Glutamatergic neuron (in vitro differentiated cells): ENCODE measurements at regions not wholly inside any gene's neighbourhood (a gene's known extent, or its start where the extent isn't known, plus 50 kb on each side); places are given as distances from the start of the nearest gene placed in this dataset.

Experiments used
- DNase-seq: peaks from one replicate; pipeline ENCODE4 v3.0.0; 2022
- H3K27ac Mint-ChIP-seq: one replicate; pipeline ENCODE4 v1.8.0; 2020; ENCODE audit warnings: mild to moderate bottlenecking, mixed read lengths, inconsistent platforms; ENCODE audit not compliant: unreplicated experiment
- H3K27me3 Mint-ChIP-seq: one replicate; pipeline ENCODE4 v1.8.0; 2020; ENCODE audit warnings: mild to moderate bottlenecking, moderate library complexity, mixed read lengths, inconsistent platforms; ENCODE audit not compliant: unreplicated experiment
- H3K36me3 Mint-ChIP-seq: one replicate; pipeline ENCODE4 v1.8.0; 2020; ENCODE audit warnings: mild to moderate bottlenecking, mixed read lengths, inconsistent platforms; ENCODE audit not compliant: unreplicated experiment
- H3K4me1 Mint-ChIP-seq: one replicate; pipeline ENCODE4 v1.8.0; 2020; ENCODE audit warnings: mild to moderate bottlenecking, low read depth, mixed read lengths, inconsistent platforms; ENCODE audit not compliant: unreplicated experiment
- H3K4me3 Mint-ChIP-seq: one replicate; pipeline ENCODE4 v1.8.0; 2020; ENCODE audit warnings: mild to moderate bottlenecking, mixed read lengths, inconsistent platforms; ENCODE audit not compliant: unreplicated experiment
- H3K9me3 Mint-ChIP-seq: one replicate; pipeline ENCODE4 v1.8.0; 2020; ENCODE audit warnings: mild to moderate bottlenecking, moderate library complexity, mixed read lengths, inconsistent platforms; ENCODE audit not compliant: unreplicated experiment
- CTCF ChIP-seq: fragments of 200-600 bp; sonication (generic); IDR thresholded peaks from one replicate; pipeline ENCODE4 v1.5.0; 2021; ENCODE audit not compliant: partially characterized antibody, unreplicated experiment

GRCh38 chr13:53512635-53513034, 484.0 kb downstream of the OLFM4 start:
- H3K27ac Mint-ChIP-seq = no peak overlapping the region
- no peak for TF ChIP-seq CTCF
- no peak for DNase-seq
- H3K4me3 Mint-ChIP-seq = no peak overlapping the region
- no peaks in the 10 kb centered on the region for H3K36me3 Mint-ChIP-seq
- peaks cover 11% of the 10 kb centered on the region for H3K4me1 Mint-ChIP-seq
- H3K9me3 Mint-ChIP-seq = peaks cover 3% of the 10 kb centered on the region
- no peaks in the 10 kb centered on the region for H3K27me3 Mint-ChIP-seq

GRCh38 chr13:53513226-53513625, 484.6 kb downstream of the OLFM4 start:
- no peaks in the 10 kb centered on the region for H3K36me3 Mint-ChIP-seq
- DNase-seq = no peak
- H3K27ac Mint-ChIP-seq = no peak overlapping the region
- H3K4me1 Mint-ChIP-seq = peaks cover 6% of the 10 kb centered on the region
- no peaks in the 10 kb centered on the region for H3K27me3 Mint-ChIP-seq
- peaks cover 3% of the 10 kb centered on the region for H3K9me3 Mint-ChIP-seq
- TF ChIP-seq CTCF = no peak
- H3K4me3 Mint-ChIP-seq = no peak overlapping the region

GRCh38 chr13:53520132-53520531, 491.5 kb downstream of the OLFM4 start:
- Mint-ChIP-seq H3K4me3 (no peak overlapping the region), H3K36me3 (no peaks in the 10 kb centered on the region), H3K9me3 (no peaks in the 10 kb centered on the region), H3K27ac (no peak overlapping the region), H3K27me3 (no peaks in the 10 kb centered on the region), H3K4me1 (peaks cover 2% of the 10 kb centered on the region)
- no peak for TF ChIP-seq CTCF
- no peak for DNase-seq

- Mint-ChIP-seq H3K4me1 (peaks cover 2% of the 10 kb centered on the region), H3K27me3 (no peaks in the 10 kb centered on the region), H3K9me3 (no peaks in the 10 kb centered on the region), H3K36me3 (no peaks in the 10 kb centered on the region), H3K27ac (no peak overlapping the region), H3K4me3 (no peak overlapping the region)
- no peak for DNase-seq
- TF ChIP-seq CTCF = no peak
Observed at GRCh38 chr13:53522034-53522433, 493.4 kb downstream of the OLFM4 start.

GRCh38 chr13:53537586-53537985, 509.0 kb downstream of the OLFM4 start:
- no peak for TF ChIP-seq CTCF
- Mint-ChIP-seq H3K9me3 (peaks cover 4% of the 10 kb centered on the region), H3K4me1 (peaks cover 2% of the 10 kb centered on the region), H3K27ac (no peak overlapping the region), H3K4me3 (no peak overlapping the region), H3K27me3 (no peaks in the 10 kb centered on the region), H3K36me3 (no peaks in the 10 kb centered on the region)
- DNase-seq = no peak
